MCF 10A (cell line): ENCODE measurements at regions not wholly inside any gene's neighbourhood (a gene's known extent, or its start where the extent isn't known, plus 50 kb on each side); places are given as distances from the start of the nearest gene placed in this dataset.

Source experiments
- BruUV-seq: library from RNA; stranded (reverse); fragments of 400-500 nt; replicated peaks from 2 replicates; lab custom pipeline; 2021; lab: Mats Ljungman, UMichigan
- CTCF ChIA-PET: fragments of 300-600 bp; sonication (Branson Sonifier 250); formaldehyde crosslinking; extraction: SDS; loops from one replicate; lab custom pipeline; 2021; ENCODE audit warnings: antibody characterized with exemption, inconsistent platforms; lab: Yijun Ruan, JAX
- POLR2A ChIA-PET: fragments of 300-600, 350-650 bp; sonication (Branson Sonifier 250); formaldehyde crosslinking; extraction: SDS; loops from one replicate; lab custom pipeline; 2020; ENCODE audit warnings: antibody characterized with exemption, inconsistent platforms; lab: Yijun Ruan, JAX
- DNase-seq: peaks from one replicate; pipeline ENCODE4 v3.0.0-alpha.2; 2018; ENCODE audit not compliant: unreplicated experiment
- H3K27ac Mint-ChIP-seq: one replicate; pipeline ENCODE4 v1.8.0; 2022; ENCODE audit warnings: mild to moderate bottlenecking, low read depth, mixed read lengths; ENCODE audit not compliant: unreplicated experiment
- H3K27me3 Mint-ChIP-seq: one replicate; pipeline ENCODE4 v1.8.0; 2022; ENCODE audit warnings: mixed read lengths; ENCODE audit not compliant: insufficient read depth, unreplicated experiment
- H3K36me3 Mint-ChIP-seq: one replicate; pipeline ENCODE4 v1.8.0; 2022; ENCODE audit warnings: mild to moderate bottlenecking, moderate library complexity, mixed read lengths; ENCODE audit not compliant: insufficient read depth, unreplicated experiment
- H3K4me1 Mint-ChIP-seq: one replicate; pipeline ENCODE4 v1.8.0; 2022; ENCODE audit warnings: mixed read lengths; ENCODE audit not compliant: insufficient read depth, unreplicated experiment
- H3K4me3 Mint-ChIP-seq: one replicate; pipeline ENCODE4 v1.8.0; 2022; ENCODE audit warnings: mild to moderate bottlenecking, moderate library complexity, mixed read lengths; ENCODE audit not compliant: unreplicated experiment
- H3K9me3 Mint-ChIP-seq: one replicate; pipeline ENCODE4 v1.8.0; 2022; ENCODE audit warnings: mixed read lengths; ENCODE audit not compliant: unreplicated experiment
- CTCF ChIP-seq: fragments of 200-600 bp; IDR thresholded peaks from one replicate; pipeline ENCODE4 v1.8.0; 2022; ENCODE audit warnings: antibody characterized with exemption, mild to moderate bottlenecking; ENCODE audit not compliant: unreplicated experiment
- intact Hi-C: fragments of 100-400 bp; cut with micrococcal nuclease; formaldehyde crosslinking; loops from 2 replicates; pipeline ENCODE4 v1.14.1; 2022

GRCh38 chr1:98073823-98074222 lies 153.0 kb upstream of the DPYD start:
- ChIA-PET POLR2A (no interaction called here), CTCF (no interaction called here)
- H3K27ac Mint-ChIP-seq: no peak overlapping the region

GRCh38 chr1:98073106-98073505 lies 152.3 kb upstream of the DPYD start:
- TF ChIP-seq CTCF: no peak
- Mint-ChIP-seq H3K4me1 (peaks cover 3% of the 10 kb centered on the region), H3K4me3 (no peak overlapping the region), H3K27me3 (no peaks in the 10 kb centered on the region), H3K27ac (no peak overlapping the region), H3K9me3 (no peaks in the 10 kb centered on the region), H3K36me3 (no peaks in the 10 kb centered on the region)
- intact Hi-C loops: no loop called here
- ChIA-PET CTCF (no interaction called here), POLR2A (no interaction called here)
- no peak for DNase-seq
- BruUV-seq: no TSS peak

More at GRCh38 chr1:98073823-98074222, 153.0 kb upstream of the DPYD start:
- no peak overlapping the region for H3K4me3 Mint-ChIP-seq
- no peaks in the 10 kb centered on the region for H3K4me1 Mint-ChIP-seq
- no peak for TF ChIP-seq CTCF
- BruUV-seq: no TSS peak
- intact Hi-C loops: no loop called here
- no peaks in the 10 kb centered on the region for H3K9me3 Mint-ChIP-seq
- DNase-seq: no peak
- H3K27me3 Mint-ChIP-seq: no peaks in the 10 kb centered on the region
- H3K36me3 Mint-ChIP-seq: no peaks in the 10 kb centered on the region

GRCh38 chr1:98072047-98072446 lies 151.2 kb upstream of the DPYD start:
- POLR2A ChIA-PET: no interaction called here
- DNase-seq: no peak

GRCh38 chr1:98068016-98068415 lies 147.2 kb upstream of the DPYD start:
- peak; percentile 7 for DNase-seq
- H3K9me3 Mint-ChIP-seq: no peaks in the 10 kb centered on the region
- POLR2A ChIA-PET: interaction anchor here (0.6 kb wide), 1 partner anchor 21 kb away, joined by 3 read pairs; no protein-coding TSS in a partner anchor
- no TSS peak for BruUV-seq
- H3K4me1 Mint-ChIP-seq: peaks cover 12% of the 10 kb centered on the region
- CTCF ChIA-PET: no interaction called here
- intact Hi-C loops: no loop called here
- H3K27ac Mint-ChIP-seq: no peak overlapping the region
- TF ChIP-seq CTCF: no peak
- H3K4me3 Mint-ChIP-seq: no peak overlapping the region
- no peaks in the 10 kb centered on the region for H3K27me3 Mint-ChIP-seq
- no peaks in the 10 kb centered on the region for H3K36me3 Mint-ChIP-seq

More at GRCh38 chr1:98072047-98072446, 151.2 kb upstream of the DPYD start:
- H3K27me3 Mint-ChIP-seq: no peaks in the 10 kb centered on the region
- no peak for TF ChIP-seq CTCF
- H3K4me3 Mint-ChIP-seq: no peak overlapping the region
- H3K36me3 Mint-ChIP-seq: no peaks in the 10 kb centered on the region
- H3K9me3 Mint-ChIP-seq: no peaks in the 10 kb centered on the region
- intact Hi-C loops: no loop called here
- BruUV-seq: no TSS peak
- H3K4me1 Mint-ChIP-seq: peaks cover 8% of the 10 kb centered on the region
- CTCF ChIA-PET: interaction anchor here (0.7 to 0.8 kb wide), 3 partner anchors 60 to 432 kb away, joined by 3 read pairs; no protein-coding TSS in a partner anchor
- H3K27ac Mint-ChIP-seq: no peak overlapping the region
